ENCODE measurements at regions not wholly inside any gene's neighbourhood (a gene's known extent, or its start where the extent isn't known, plus 50 kb on each side); places are given as distances from the start of the nearest gene placed in this dataset.
A peak's percentile ranks its signal among the peaks of the same experiment; 100 is the strongest.
"Not testable (repeated sequence)": the region's sequence is repeated elsewhere in the genome, so short reads cannot be mapped to it uniquely, and the experiment has no call there.

GRCh38 chr2:134063916-134064315, 190.0 kb upstream of the MGAT5 start:
- H3K27ac ChIP-seq (ENCODE audit: low read depth, low read length); H3K4me1 ChIP-seq (ENCODE audit: insufficient read depth, low read length); H3K4me3 ChIP-seq (ENCODE audit: low read length); H3K27me3 ChIP-seq (ENCODE audit: insufficient read depth, low read length, poor library complexity, severe bottlenecking); H3K36me3 Mint-ChIP-seq; H3K9me3 ChIP-seq (ENCODE audit: low read length); CTCF ChIA-PET; DNase-seq; H3K4me3 Mint-ChIP-seq; H3K36me3 ChIP-seq (ENCODE audit: insufficient read depth, low read length); H3K27ac Mint-ChIP-seq; POLR2A ChIA-PET: not testable (repeated sequence)
- H3K9me3 Mint-ChIP-seq, result peaks cover 2 to 27% (median 19%) of the 10 kb centered on the region in 5 donors
- H3K27me3 Mint-ChIP-seq, result peaks cover 11 to 14% of the 10 kb centered on the region in 2 donors
- H3K4me1 Mint-ChIP-seq, result peaks cover 10 to 16% (median 13%) of the 10 kb centered on the region in 3 donors

- no peak overlapping the region for H3K4me3 Mint-ChIP-seq
- H3K27me3 Mint-ChIP-seq, result peaks cover 0 to 4% of the 10 kb centered on the region in 2 donors
- H3K4me3 ChIP-seq (ENCODE audit: low read length), result no peak overlapping the region
- H3K4me1 Mint-ChIP-seq, result no peaks in the 10 kb centered on the region
- no peak for DNase-seq
- POLR2A ChIA-PET, result no interaction called here
- H3K27ac Mint-ChIP-seq, result no peak overlapping the region
- H3K36me3 ChIP-seq (ENCODE audit: insufficient read depth, low read length), result no peaks in the 10 kb centered on the region
- H3K9me3 Mint-ChIP-seq, result peaks cover 0 to 9% (median 3%) of the 10 kb centered on the region in 5 donors
- no peaks in the 10 kb centered on the region for H3K4me1 ChIP-seq (ENCODE audit: insufficient read depth, low read length)
- H3K27ac ChIP-seq (ENCODE audit: low read depth, low read length), result no peak overlapping the region
- CTCF ChIA-PET, result no interaction called here
- H3K36me3 Mint-ChIP-seq, result no peaks in the 10 kb centered on the region
- H3K9me3 ChIP-seq (ENCODE audit: low read length), result no peaks in the 10 kb centered on the region
- no peaks in the 10 kb centered on the region for H3K27me3 ChIP-seq (ENCODE audit: insufficient read depth, low read length, poor library complexity, severe bottlenecking)
Observed at GRCh38 chr2:134070281-134070741, 183.6 kb upstream of the MGAT5 start.

- Histone ChIP-seq H3K27ac (ENCODE audit: low read depth, low read length) (no peak overlapping the region), H3K4me1 (ENCODE audit: insufficient read depth, low read length) (no peaks in the 10 kb centered on the region), H3K9me3 (ENCODE audit: low read length) (no peaks in the 10 kb centered on the region), H3K4me3 (ENCODE audit: low read length) (no peak overlapping the region), H3K27me3 (ENCODE audit: insufficient read depth, low read length, poor library complexity, severe bottlenecking) (no peaks in the 10 kb centered on the region), H3K36me3 (ENCODE audit: insufficient read depth, low read length) (no peaks in the 10 kb centered on the region)
- Mint-ChIP-seq H3K27ac (no peak overlapping the region), H3K4me3 (no peak overlapping the region), H3K4me1 (no peaks in the 10 kb centered on the region), H3K36me3 (peaks cover 0 to 2% (median 0%) of the 10 kb centered on the region in 3 donors), H3K27me3 (peaks cover 4 to 10% of the 10 kb centered on the region in 2 donors), H3K9me3 (peaks cover 0 to 6% (median 0%) of the 10 kb centered on the region in 5 donors)
- POLR2A ChIA-PET, result no interaction called here
- CTCF ChIA-PET, result no interaction called here
- DNase-seq, result no peak
Observed at GRCh38 chr2:134072341-134072740, 181.5 kb upstream of the MGAT5 start.

GRCh38 chr2:134073023-134073422, 180.8 kb upstream of the MGAT5 start:
- no peak for DNase-seq
- Mint-ChIP-seq H3K27ac (no peak overlapping the region), H3K4me3 (no peak overlapping the region), H3K9me3 (peaks cover 0 to 6% (median 0%) of the 10 kb centered on the region in 5 donors), H3K4me1 (no peaks in the 10 kb centered on the region), H3K36me3 (peaks cover 0 to 2% (median 0%) of the 10 kb centered on the region in 3 donors), H3K27me3 (peaks cover 4 to 14% of the 10 kb centered on the region in 2 donors)
- Histone ChIP-seq H3K36me3 (ENCODE audit: insufficient read depth, low read length) (no peaks in the 10 kb centered on the region), H3K9me3 (ENCODE audit: low read length) (no peaks in the 10 kb centered on the region), H3K4me1 (ENCODE audit: insufficient read depth, low read length) (no peaks in the 10 kb centered on the region), H3K27me3 (ENCODE audit: insufficient read depth, low read length, poor library complexity, severe bottlenecking) (no peaks in the 10 kb centered on the region), H3K27ac (ENCODE audit: low read depth, low read length) (no peak overlapping the region), H3K4me3 (ENCODE audit: low read length) (no peak overlapping the region)
- ChIA-PET CTCF (no interaction called here), POLR2A (no interaction called here)

GRCh38 chr2:134074619-134075018, 179.3 kb upstream of the MGAT5 start:
- H3K36me3 Mint-ChIP-seq, result peaks cover 0 to 2% (median 0%) of the 10 kb centered on the region in 3 donors
- no peaks in the 10 kb centered on the region for H3K4me1 ChIP-seq (ENCODE audit: insufficient read depth, low read length)
- no peak overlapping the region for H3K4me3 Mint-ChIP-seq
- H3K4me1 Mint-ChIP-seq, result no peaks in the 10 kb centered on the region
- no peaks in the 10 kb centered on the region for H3K27me3 ChIP-seq (ENCODE audit: insufficient read depth, low read length, poor library complexity, severe bottlenecking)
- H3K27me3 Mint-ChIP-seq, result peaks cover 4 to 17% of the 10 kb centered on the region in 2 donors
- DNase-seq, result no peak
- no peak overlapping the region for H3K27ac ChIP-seq (ENCODE audit: low read depth, low read length)
- H3K9me3 ChIP-seq (ENCODE audit: low read length), result no peaks in the 10 kb centered on the region
- H3K27ac Mint-ChIP-seq, result no peak overlapping the region
- ChIA-PET CTCF (interaction anchor here (1.2 kb wide), 1 partner anchor 188 kb away, joined by 3 read pairs; no protein-coding TSS in a partner anchor), POLR2A (no interaction called here)
- H3K36me3 ChIP-seq (ENCODE audit: insufficient read depth, low read length), result no peaks in the 10 kb centered on the region
- no peak overlapping the region for H3K4me3 ChIP-seq (ENCODE audit: low read length)
- H3K9me3 Mint-ChIP-seq, result peaks cover 0 to 6% (median 0%) of the 10 kb centered on the region in 5 donors

- H3K9me3 ChIP-seq (ENCODE audit: low read length), result no peaks in the 10 kb centered on the region
- Mint-ChIP-seq H3K27ac (no peak overlapping the region), H3K36me3 (peaks cover 0 to 2% (median 0%) of the 10 kb centered on the region in 3 donors), H3K4me3 (no peak overlapping the region), H3K27me3 (peaks cover 4 to 17% of the 10 kb centered on the region in 2 donors), H3K9me3 (peaks cover 0 to 2% (median 0%) of the 10 kb centered on the region in 5 donors), H3K4me1 (no peaks in the 10 kb centered on the region)
- H3K27me3 ChIP-seq (ENCODE audit: insufficient read depth, low read length, poor library complexity, severe bottlenecking), result no peaks in the 10 kb centered on the region
- CTCF ChIA-PET, result no interaction called here
- no peaks in the 10 kb centered on the region for H3K4me1 ChIP-seq (ENCODE audit: insufficient read depth, low read length)
- POLR2A ChIA-PET, result no interaction called here
- no peak overlapping the region for H3K4me3 ChIP-seq (ENCODE audit: low read length)
- H3K36me3 ChIP-seq (ENCODE audit: insufficient read depth, low read length), result no peaks in the 10 kb centered on the region
- no peak overlapping the region for H3K27ac ChIP-seq (ENCODE audit: low read depth, low read length)
- DNase-seq, result no peak
Observed at GRCh38 chr2:134075204-134075603, 178.7 kb upstream of the MGAT5 start.

GRCh38 chr2:134078354-134078753, 175.5 kb upstream of the MGAT5 start:
- no peaks in the 10 kb centered on the region for H3K9me3 Mint-ChIP-seq
- ChIA-PET CTCF (no interaction called here), POLR2A (no interaction called here)
- H3K4me1 ChIP-seq (ENCODE audit: insufficient read depth, low read length), result no peaks in the 10 kb centered on the region
- H3K27me3 Mint-ChIP-seq, result peaks cover 9 to 17% of the 10 kb centered on the region in 2 donors
- peaks cover 4% of the 10 kb centered on the region for H3K27me3 ChIP-seq (ENCODE audit: insufficient read depth, low read length, poor library complexity, severe bottlenecking)
- H3K4me3 ChIP-seq (ENCODE audit: low read length), result no peak overlapping the region
- peaks cover 0 to 2% (median 0%) of the 10 kb centered on the region in 3 donors for H3K36me3 Mint-ChIP-seq
- H3K4me3 Mint-ChIP-seq, result no peak overlapping the region
- H3K27ac Mint-ChIP-seq, result peak overlapping the region in 1 of 8 donors; percentile 16
- H3K27ac ChIP-seq (ENCODE audit: low read depth, low read length), result no peak overlapping the region
- no peaks in the 10 kb centered on the region for H3K4me1 Mint-ChIP-seq
- no peaks in the 10 kb centered on the region for H3K36me3 ChIP-seq (ENCODE audit: insufficient read depth, low read length)
- no peaks in the 10 kb centered on the region for H3K9me3 ChIP-seq (ENCODE audit: low read length)
- DNase-seq, result no peak

- DNase-seq, result no peak
- no peak overlapping the region for H3K27ac Mint-ChIP-seq
- H3K9me3 ChIP-seq (ENCODE audit: low read length), result no peaks in the 10 kb centered on the region
- no peaks in the 10 kb centered on the region for H3K9me3 Mint-ChIP-seq
- POLR2A ChIA-PET, result no interaction called here
- H3K4me1 ChIP-seq (ENCODE audit: insufficient read depth, low read length), result no peaks in the 10 kb centered on the region
- no peak overlapping the region for H3K27ac ChIP-seq (ENCODE audit: low read depth, low read length)
- H3K36me3 Mint-ChIP-seq, result peaks cover 0 to 2% (median 0%) of the 10 kb centered on the region in 3 donors
- no peak overlapping the region for H3K4me3 Mint-ChIP-seq
- peaks cover 9 to 17% of the 10 kb centered on the region in 2 donors for H3K27me3 Mint-ChIP-seq
- no peak overlapping the region for H3K4me3 ChIP-seq (ENCODE audit: low read length)
- CTCF ChIA-PET, result no interaction called here
- H3K4me1 Mint-ChIP-seq, result no peaks in the 10 kb centered on the region
- no peaks in the 10 kb centered on the region for H3K36me3 ChIP-seq (ENCODE audit: insufficient read depth, low read length)
- H3K27me3 ChIP-seq (ENCODE audit: insufficient read depth, low read length, poor library complexity, severe bottlenecking), result peaks cover 4% of the 10 kb centered on the region
Observed at GRCh38 chr2:134079373-134079772, 174.5 kb upstream of the MGAT5 start.
